Liver (tissue), 8 donors: ENCODE measurements at regions not wholly inside any gene's neighbourhood (a gene's known extent, or its start where the extent isn't known, plus 50 kb on each side); places are given as distances from the start of the nearest gene placed in this dataset.

Experiments
- DNase-seq: peaks from one replicate; pipeline ENCODE4 v3.0.0-alpha.2; 2017; ENCODE audit warnings: low spot score
- H3K27ac ChIP-seq, 2 donors: one replicate each; pipeline ENCODE4 v1.7.0; 2013; ENCODE audit warnings: inconsistent platforms in 2 of 2, low read length in 2 of 2, control low read depth in 1 of 2, low read depth in 1 of 2, mild to moderate bottlenecking in 1 of 2
- H3K27me3 ChIP-seq, 4 donors: one replicate each; pipeline versions ENCODE4 v1.6.1 to v1.7.0; 2013; ENCODE audit warnings: low read length in 3 of 4, inconsistent platforms in 1 of 4, mild to moderate bottlenecking in 1 of 4, moderate library complexity in 1 of 4; ENCODE audit not compliant: control insufficient read depth in 4 of 4, insufficient read depth in 4 of 4
- H3K36me3 ChIP-seq, 4 donors: one replicate each; pipeline versions ENCODE4 v1.6.1 to v1.7.0; 2013; ENCODE audit warnings: low read length in 3 of 4, mild to moderate bottlenecking in 3 of 4, low read depth in 1 of 4, moderate library complexity in 1 of 4; ENCODE audit not compliant: control insufficient read depth in 4 of 4, insufficient read depth in 3 of 4
- H3K4me1 ChIP-seq, 4 donors: one replicate each; pipeline versions ENCODE4 v1.6.1 to v1.7.0; 2013; ENCODE audit warnings: low read length in 3 of 4, mild to moderate bottlenecking in 3 of 4, moderate library complexity in 1 of 4; ENCODE audit not compliant: control insufficient read depth in 4 of 4, insufficient read depth in 4 of 4
- H3K4me3 ChIP-seq, 3 donors: one replicate each; pipeline versions ENCODE4 v1.6.1 to v1.7.0; 2013; ENCODE audit warnings: low read length in 3 of 3, control low read depth in 1 of 3, low read depth in 1 of 3, mild to moderate bottlenecking in 1 of 3
- H3K9ac ChIP-seq, 2 donors: one replicate each; pipeline ENCODE4 v1.7.0; 2013; ENCODE audit warnings: low read length in 2 of 2, mild to moderate bottlenecking in 2 of 2, moderate library complexity in 2 of 2, control low read depth in 1 of 2, low read depth in 1 of 2
- H3K9me3 ChIP-seq, 4 donors: one replicate each; pipeline versions ENCODE4 v1.6.1 to v1.7.0; 2013; ENCODE audit warnings: low read length in 3 of 4; ENCODE audit not compliant: control insufficient read depth in 4 of 4
- ATF3 ChIP-seq: IDR thresholded peaks from 2 replicates; pipeline ENCODE4 v1.6.1; 2016; ENCODE audit warnings: antibody characterized with exemption
- CTCF ChIP-seq: fragments of 150-350 bp; IDR thresholded peaks from 2 replicates; pipeline ENCODE4 v1.5.1; 2017; ENCODE audit warnings: improper control_type of control experiment, low read depth, low read length; ENCODE audit not compliant: missing input control
- EGR1 ChIP-seq, 2 donors: IDR thresholded peaks; 2 replicates each; pipeline ENCODE4 v1.6.1; 2016 to 2018; ENCODE audit warnings: antibody characterized with exemption in 2 of 2, low read depth in 2 of 2
- FOXA1 ChIP-seq: IDR thresholded peaks from 2 replicates; pipeline ENCODE4 v1.6.1; 2016; ENCODE audit warnings: antibody characterized with exemption
- FOXA2 ChIP-seq: IDR thresholded peaks from 2 replicates; pipeline ENCODE4 v1.6.1; 2016; ENCODE audit warnings: antibody characterized with exemption
- GABPA ChIP-seq, 2 donors: IDR thresholded peaks in 1 of 2; conservative IDR thresholded peaks in 1 of 2; 2 replicates each; pipeline ENCODE4 v1.6.1; 2016; ENCODE audit warnings: antibody characterized with exemption in 2 of 2, mild to moderate bottlenecking in 1 of 2, moderate library complexity in 1 of 2
- HNF4G ChIP-seq: IDR thresholded peaks from 2 replicates; pipeline ENCODE4 v1.6.1; 2016; ENCODE audit warnings: antibody characterized with exemption
- JUND ChIP-seq, 2 donors: IDR thresholded peaks; 2 replicates each; pipeline ENCODE4 v1.6.1; 2016; ENCODE audit warnings: antibody characterized with exemption in 2 of 2
- MAX ChIP-seq: IDR thresholded peaks from 2 replicates; pipeline ENCODE4 v1.6.1; 2016; ENCODE audit warnings: antibody characterized with exemption
- NR2F2 ChIP-seq: IDR thresholded peaks from 2 replicates; pipeline ENCODE4 v1.6.1; 2016; ENCODE audit warnings: antibody characterized with exemption
- RAD21 ChIP-seq, 2 donors: IDR thresholded peaks; 2 replicates each; pipeline ENCODE4 v1.6.1; 2016; ENCODE audit warnings: antibody characterized with exemption in 2 of 2, mild to moderate bottlenecking in 2 of 2
- REST ChIP-seq: IDR thresholded peaks from 2 replicates; pipeline ENCODE4 v1.6.1; 2016; ENCODE audit warnings: antibody characterized with exemption, mild to moderate bottlenecking
- RXRA ChIP-seq, 2 donors: IDR thresholded peaks; 2 replicates each; pipeline ENCODE4 v1.6.1; 2017 to 2018; ENCODE audit warnings: antibody characterized with exemption in 2 of 2, mild to moderate bottlenecking in 1 of 2
- WGBS: extraction: QIAGEN DNeasy Blood & Tissue Kit; methylation state at CpG from one replicate; pipeline ENCODE4 v1.1.7; 2013; 5-methylcytosine and 5-hydroxymethylcytosine counted together
- donor health status: healthy.
- donor health status: healthy.
- donor health status: healthy.
- donor health status: healthy.
- donor health status: healthy.

- Histone ChIP-seq H3K4me1 (no peaks in the 10 kb centered on the region), H3K9ac (no peak overlapping the region), H3K27me3 (no peaks in the 10 kb centered on the region), H3K36me3 (no peaks in the 10 kb centered on the region), H3K4me3 (no peak overlapping the region), H3K9me3 (no peaks in the 10 kb centered on the region), H3K27ac (no peak overlapping the region)
- no peak for TF ChIP-seq RAD21 (IDR thresholded peaks at IDR 0.05)
- TF ChIP-seq JUND (IDR thresholded peaks at IDR 0.05) = no peak
- no peak for TF ChIP-seq FOXA2
- TF ChIP-seq ATF3 = no peak
- TF ChIP-seq REST = no peak
- TF ChIP-seq FOXA1 = no peak
- TF ChIP-seq HNF4G = no peak
- no peak for TF ChIP-seq MAX
- no peak for TF ChIP-seq EGR1 (IDR thresholded peaks at IDR 0.05; ENCODE audit: low read depth in 2 of 2)
- no peak for TF ChIP-seq NR2F2
- TF ChIP-seq RXRA (IDR thresholded peaks at IDR 0.05) = no peak
- TF ChIP-seq GABPA (IDR thresholded peaks at IDR 0.05 in 1 of 2, conservative IDR thresholded peaks at IDR 0.05 in 1 of 2) = no peak
- no peak for TF ChIP-seq CTCF
- DNase-seq = no peak
- 82% methylated on average over 3 of the region's 3 CpGs for WGBS
These were observed 52.3 kb upstream of the KLF3 start for GRCh38 chr4:38611676-38612075.

- DNase-seq = no peak
- no peak for TF ChIP-seq ATF3
- no peak for TF ChIP-seq FOXA1
- H3K27me3 ChIP-seq = no peaks in the 10 kb centered on the region
- H3K9me3 ChIP-seq = no peaks in the 10 kb centered on the region
- no peak overlapping the region for H3K9ac ChIP-seq
- H3K4me3 ChIP-seq = no peak overlapping the region
- no peaks in the 10 kb centered on the region for H3K4me1 ChIP-seq
- WGBS = 82% methylated on average over 6 of the region's 6 CpGs
- H3K36me3 ChIP-seq = no peaks in the 10 kb centered on the region
- H3K27ac ChIP-seq = no peak overlapping the region
These were observed 51.2 kb upstream of the KLF3 start for GRCh38 chr4:38612646-38613414.
